ENCODE measurements at regions not wholly inside any gene's neighbourhood (a gene's known extent, or its start where the extent isn't known, plus 50 kb on each side); places are given as distances from the start of the nearest gene placed in this dataset.
"Not testable (repeated sequence)": the region's sequence is repeated elsewhere in the genome, so short reads cannot be mapped to it uniquely, and the experiment has no call there.

DNA sequence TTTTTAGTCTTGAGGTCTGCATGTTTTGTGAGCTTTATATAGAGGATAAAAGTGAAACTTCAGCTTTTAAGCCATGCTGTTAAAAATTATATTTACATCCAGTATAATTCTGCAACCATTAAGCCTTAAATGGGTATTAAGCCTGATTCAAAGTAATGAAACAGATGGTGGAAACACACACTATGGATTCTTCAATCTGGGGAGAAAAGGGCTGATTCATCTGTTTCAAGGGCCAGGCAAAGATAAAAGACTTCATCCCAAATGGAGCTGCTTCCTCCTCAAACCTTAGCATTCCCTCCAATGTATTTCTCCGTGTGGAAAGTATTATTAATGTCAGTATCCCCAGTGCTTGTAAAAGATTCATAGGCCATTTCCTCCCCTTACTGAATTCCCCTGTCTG is 367.4 kb upstream of the ZFHX3 start:
- no peak for DNase-seq (ENCODE audit: low spot score)

GRCh38 chr16:73414638-73415037 is 366.7 kb upstream of the ZFHX3 start:
- no peak for DNase-seq (ENCODE audit: low spot score)

DNA sequence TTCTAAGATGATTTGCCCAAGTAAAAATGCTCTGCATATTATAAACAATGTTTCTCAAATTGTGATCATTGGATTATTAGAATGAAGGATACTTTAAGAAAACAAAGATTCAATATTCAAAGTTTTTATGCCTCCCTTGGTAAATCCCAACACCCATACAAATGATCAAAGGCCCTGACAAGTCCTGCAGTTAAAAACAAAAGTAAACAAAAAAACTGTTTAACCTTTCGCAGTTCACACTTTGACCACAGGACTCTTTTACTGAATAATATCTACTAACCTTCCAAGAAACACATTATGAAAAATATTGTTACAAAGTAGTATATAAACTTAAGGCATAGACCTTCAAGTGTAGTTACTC is 365.9 kb upstream of the ZFHX3 start:
- DNase-seq (ENCODE audit: low spot score) = no peak

GRCh38 chr16:73413091-73413829 is 365.3 kb upstream of the ZFHX3 start:
- DNase-seq (ENCODE audit: low spot score) = no peak

- no peak for DNase-seq (ENCODE audit: low spot score)
These were observed 364.5 kb upstream of the ZFHX3 start for GRCh38 chr16:73412416-73412815.

- no peak for DNase-seq (ENCODE audit: low spot score)
These were observed 360.8 kb upstream of the ZFHX3 start for GRCh38 chr16:73408716-73409115.

- no peak for DNase-seq (ENCODE audit: low spot score)
These were observed 360.4 kb upstream of the ZFHX3 start for GRCh38 chr16:73408311-73408710.

DNA sequence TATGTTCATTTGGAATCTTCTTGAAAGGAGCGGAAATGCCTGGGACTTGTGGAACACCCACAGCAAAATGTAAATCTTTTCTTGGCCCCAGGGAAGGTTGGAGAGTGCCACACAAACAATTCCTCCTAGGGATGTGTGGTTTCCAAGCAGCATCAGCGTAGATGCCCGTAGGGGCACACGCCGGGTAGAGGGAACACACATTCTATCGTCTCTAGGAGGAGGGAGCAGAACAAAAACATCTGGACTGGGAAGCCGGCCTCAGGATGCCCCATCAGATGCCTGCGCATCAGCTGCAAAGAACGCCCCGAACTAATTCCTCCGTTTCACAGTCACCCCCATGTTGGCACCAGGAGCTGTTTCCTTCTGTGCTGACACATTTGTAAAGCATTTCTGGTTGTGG is 357.9 kb upstream of the ZFHX3 start:
- DNase-seq (ENCODE audit: low spot score) = no peak

- DNase-seq (ENCODE audit: low spot score) = no peak
These were observed 356.1 kb upstream of the ZFHX3 start for GRCh38 chr16:73404001-73404400.

GRCh38 chr16:73403291-73403690 is 355.4 kb upstream of the ZFHX3 start:
- no peak for DNase-seq (ENCODE audit: low spot score)

GRCh38 chr16:73400951-73401350 is 353.0 kb upstream of the ZFHX3 start:
- DNase-seq (ENCODE audit: low spot score) = no peak

GRCh38 chr16:73399997-73400396 is 352.1 kb upstream of the ZFHX3 start:
- no peak for DNase-seq (ENCODE audit: low spot score)

DNA sequence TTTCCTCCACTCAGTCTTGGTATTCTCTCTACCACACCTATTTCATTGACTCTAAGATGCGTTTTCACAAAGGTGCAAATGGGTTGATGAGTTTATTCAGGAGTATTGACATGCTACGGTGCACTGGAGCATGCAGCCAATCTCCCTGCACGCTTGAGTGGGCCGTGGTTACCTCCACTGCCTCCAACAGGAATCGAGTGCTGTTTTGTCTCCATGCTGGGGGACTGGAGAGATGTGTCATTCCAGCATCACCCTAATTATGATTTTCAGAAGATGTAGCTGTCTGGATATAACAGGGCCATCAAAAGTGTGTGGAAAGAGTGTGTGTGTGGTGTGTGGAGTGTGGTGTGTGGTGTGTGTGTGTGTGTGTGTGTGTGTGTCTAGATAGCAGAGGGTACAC is 351.6 kb upstream of the ZFHX3 start:
- no peak for DNase-seq (ENCODE audit: low spot score)

GRCh38 chr16:73398604-73399003 is 350.7 kb upstream of the ZFHX3 start:
- DNase-seq (ENCODE audit: low spot score) = not testable (repeated sequence)

DNA sequence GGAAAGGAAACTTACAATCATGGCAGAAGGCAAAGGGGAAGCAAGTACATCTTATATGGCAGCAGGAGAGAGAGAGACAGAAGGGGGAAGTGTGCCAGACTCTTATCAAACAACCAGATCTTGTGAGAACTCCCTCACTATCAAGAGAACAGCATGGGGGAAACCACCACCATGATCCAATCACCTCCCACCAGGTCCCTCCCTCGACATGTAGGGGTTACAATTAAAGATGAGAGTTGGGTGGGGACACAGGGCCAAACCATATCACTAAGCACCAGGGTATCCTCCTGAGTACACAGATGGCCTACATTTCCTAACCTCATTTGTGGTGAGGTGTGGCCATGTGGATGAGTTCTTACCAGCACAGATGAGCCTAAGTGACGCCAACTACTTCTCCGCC is 348.6 kb upstream of the ZFHX3 start:
- DNase-seq (ENCODE audit: low spot score) = no peak

DNA sequence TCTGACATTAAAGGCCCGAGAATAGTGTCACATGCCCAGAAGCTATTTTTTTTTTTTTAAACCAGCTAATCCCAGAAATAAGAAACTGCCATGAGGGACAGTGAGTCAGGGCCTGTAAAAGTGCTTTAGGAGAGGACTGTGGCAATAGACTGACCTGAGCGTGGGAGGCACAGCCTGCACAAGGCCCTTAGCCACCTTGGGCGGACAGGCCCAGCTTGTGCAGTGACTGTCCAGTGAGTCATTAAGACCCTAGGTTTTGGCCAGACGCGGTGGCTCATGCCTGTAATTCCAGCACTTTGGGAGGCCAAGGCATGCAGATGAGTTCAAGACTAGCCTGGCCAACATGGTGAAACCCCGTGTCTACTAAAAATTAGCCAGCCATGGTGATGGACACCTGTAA is 343.0 kb upstream of the ZFHX3 start:
- DNase-seq (ENCODE audit: low spot score) = no peak

DNA sequence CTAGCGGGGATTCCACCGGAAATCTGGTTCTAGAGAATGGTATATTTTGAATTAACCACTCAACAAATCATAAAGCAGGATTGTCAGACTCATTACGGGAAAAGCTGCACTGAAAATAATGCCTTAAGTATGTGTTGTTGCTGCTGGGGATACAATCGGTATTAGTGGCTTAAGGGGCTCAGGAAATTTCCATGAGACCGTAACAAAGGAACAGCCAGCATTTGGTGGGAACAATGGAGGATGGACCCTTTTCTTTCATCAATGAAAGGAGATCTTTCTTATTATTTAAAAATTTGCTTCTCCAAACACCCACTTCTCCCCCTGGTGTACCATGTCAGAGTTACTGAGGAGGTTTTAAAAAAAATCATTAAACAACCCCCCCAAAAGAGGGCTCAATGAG is 342.6 kb upstream of the ZFHX3 start:
- DNase-seq (ENCODE audit: low spot score) = no peak

- no peak for DNase-seq (ENCODE audit: low spot score)
These were observed 341.2 kb upstream of the ZFHX3 start for GRCh38 chr16:73389085-73389484.

DNA sequence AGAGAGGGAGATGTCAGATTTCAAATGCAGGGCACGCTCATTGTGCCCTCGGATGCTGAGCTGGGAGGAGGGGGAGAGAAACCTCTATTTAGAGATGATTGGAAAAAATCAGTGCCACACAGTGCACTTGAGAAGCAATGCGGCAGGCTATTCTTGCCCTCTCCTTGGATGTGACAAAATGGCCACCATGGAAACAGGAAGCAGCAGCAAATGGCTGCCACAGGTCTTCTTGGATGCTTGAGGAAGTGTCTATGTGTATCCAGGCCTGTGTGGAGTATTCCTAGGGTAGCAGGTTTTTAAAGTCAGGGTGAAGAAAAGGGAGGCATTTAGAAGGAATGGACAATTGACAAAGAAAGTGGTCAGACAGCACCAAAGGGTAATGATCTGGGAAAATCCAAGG is 340.1 kb upstream of the ZFHX3 start:
- no peak for DNase-seq (ENCODE audit: low spot score)

- DNase-seq (ENCODE audit: low spot score) = no peak
These were observed 337.8 kb upstream of the ZFHX3 start for GRCh38 chr16:73385696-73386095.

DNA sequence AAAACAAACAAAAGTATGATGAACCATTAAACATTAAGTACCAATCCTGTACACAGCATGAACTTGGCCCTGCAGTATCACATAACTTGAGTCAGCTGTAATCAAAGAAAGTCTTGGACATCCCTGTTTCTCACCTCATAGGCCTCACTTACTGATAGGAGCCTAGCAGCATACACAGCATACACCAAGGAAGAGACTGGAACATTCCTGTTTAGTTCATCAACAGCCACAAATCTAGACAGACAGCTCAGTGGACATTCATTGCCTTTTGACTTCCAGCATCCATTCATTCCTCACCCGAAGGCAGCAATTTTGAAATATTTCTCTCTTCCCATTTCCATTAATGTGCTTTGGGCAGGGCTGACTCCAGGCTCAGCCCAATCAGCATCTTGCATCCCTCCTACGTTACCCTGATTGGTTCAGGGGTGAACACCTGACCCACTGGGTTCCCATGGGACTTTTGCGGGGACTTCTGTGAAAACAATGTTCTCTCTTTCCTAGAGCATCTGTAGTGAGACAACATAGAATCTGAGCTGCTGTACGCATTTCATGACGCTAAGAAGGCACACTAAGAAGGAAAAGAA is 336.7 kb upstream of the ZFHX3 start:
- DNase-seq (ENCODE audit: low spot score) = no peak

- DNase-seq (ENCODE audit: low spot score) = no peak
These were observed 336.0 kb upstream of the ZFHX3 start for GRCh38 chr16:73383988-73384365.

DNA sequence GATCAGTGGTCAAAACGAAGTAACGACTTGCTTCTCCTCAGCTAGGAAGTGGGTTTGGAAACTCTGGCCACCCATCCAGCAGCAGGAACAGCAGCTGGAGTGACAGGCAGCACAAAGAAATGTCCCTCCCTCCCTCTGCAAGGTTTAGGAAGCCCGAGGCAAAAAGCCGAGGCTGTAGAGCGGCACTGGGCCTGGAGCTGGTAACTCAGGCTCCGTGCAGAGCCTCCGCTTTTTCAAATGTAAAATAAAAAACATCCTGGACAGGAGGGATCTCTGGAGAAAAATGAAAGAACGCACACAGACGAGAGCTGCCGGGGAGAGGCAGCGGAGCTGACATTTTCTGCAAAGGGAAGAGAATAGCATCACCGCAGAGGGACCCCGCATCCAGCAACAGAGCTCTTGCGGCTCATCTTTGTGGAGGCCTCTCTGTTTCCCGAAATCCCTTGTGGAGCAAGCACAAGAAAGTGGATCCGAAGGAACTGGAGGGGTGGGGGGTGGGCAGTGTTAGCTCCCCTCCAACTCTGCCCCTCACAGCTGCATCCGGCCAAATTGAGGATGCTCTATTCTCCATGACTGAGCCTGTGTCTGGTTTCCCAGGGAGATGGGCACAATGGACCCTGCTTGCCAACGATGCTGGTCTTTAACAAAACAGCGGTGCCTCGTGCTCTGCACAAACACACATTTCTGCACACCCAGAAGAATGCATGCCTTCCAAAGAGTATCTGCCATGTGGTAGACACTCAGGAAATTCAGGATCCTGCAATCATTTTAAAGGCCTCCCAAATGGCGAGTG is 335.5 kb upstream of the ZFHX3 start:
- no peak for DNase-seq (ENCODE audit: low spot score)
